GM12892 (cell line): ENCODE measurements at regions not wholly inside any gene's neighbourhood (a gene's known extent, or its start where the extent isn't known, plus 50 kb on each side); places are given as distances from the start of the nearest gene placed in this dataset.

Experiments used
- DNase-seq: peaks from one replicate; pipeline ENCODE4 v3.0.0; 2011; ENCODE audit not compliant: insufficient read length
- FAIRE-seq: peaks from 2 replicates; lab custom pipeline; 2011; peaks lifted over from hg19 to GRCh38; lab: Jason Lieb, UNC
- POLR2A ChIP-seq: IDR thresholded peaks from 2 replicates; pipeline ENCODE4 v1.6.1; 2011; ENCODE audit warnings: low read depth, low read length, control low read depth
- POLR2AphosphoS5 ChIP-seq: IDR thresholded peaks from 2 replicates; pipeline ENCODE4 v1.6.1; 2011; ENCODE audit warnings: low read depth, low read length, control low read depth
- TAF1 ChIP-seq: IDR thresholded peaks from 2 replicates; pipeline ENCODE4 v1.6.1; 2011; ENCODE audit warnings: low read depth, mild to moderate bottlenecking, control low read depth, low read length, borderline replicate concordance

DNA sequence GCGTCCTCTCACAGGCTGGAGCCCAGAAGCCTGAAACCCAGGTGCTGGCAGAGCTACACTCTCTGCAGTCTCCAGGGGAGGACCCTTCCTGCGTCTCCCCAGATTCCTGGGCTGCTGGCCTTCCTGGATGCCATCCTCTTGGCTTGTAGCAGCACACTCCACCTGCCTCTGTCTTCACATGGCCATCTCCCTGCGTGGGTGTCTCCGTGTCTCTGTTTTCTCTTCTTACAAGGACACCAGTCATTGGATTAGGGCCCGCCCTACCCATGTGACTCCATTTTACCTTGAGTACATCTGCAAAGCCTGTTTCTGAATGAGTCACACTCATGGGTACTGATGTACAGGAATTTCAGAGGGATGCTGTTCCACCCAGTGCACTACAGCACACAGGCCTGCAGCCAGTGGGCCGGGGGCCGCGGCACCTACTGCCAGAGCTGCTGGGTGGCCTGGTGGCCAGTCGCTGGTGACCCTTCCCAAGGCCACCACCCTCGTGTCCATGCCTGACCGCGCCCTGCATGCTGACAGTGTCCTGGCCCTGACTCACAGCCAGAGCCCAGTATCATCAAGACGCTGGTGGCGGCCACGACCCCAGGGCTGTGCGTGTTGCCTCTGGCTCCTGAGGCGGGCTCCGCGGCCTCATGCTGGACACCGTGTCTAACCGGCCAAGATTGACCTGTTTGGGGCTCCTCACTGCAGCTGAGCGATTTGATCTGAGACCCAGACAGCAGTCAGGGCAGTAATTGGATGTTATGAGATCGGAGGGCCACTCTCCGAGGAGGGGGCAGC, 63.6 kb upstream of the NKX1-1 start:
- FAIRE-seq, result no peak
- DNase-seq, result no peak
- TF ChIP-seq TAF1, result no peak
- TF ChIP-seq POLR2A, result no peak
- TF ChIP-seq POLR2AphosphoS5, result no peak

DNA sequence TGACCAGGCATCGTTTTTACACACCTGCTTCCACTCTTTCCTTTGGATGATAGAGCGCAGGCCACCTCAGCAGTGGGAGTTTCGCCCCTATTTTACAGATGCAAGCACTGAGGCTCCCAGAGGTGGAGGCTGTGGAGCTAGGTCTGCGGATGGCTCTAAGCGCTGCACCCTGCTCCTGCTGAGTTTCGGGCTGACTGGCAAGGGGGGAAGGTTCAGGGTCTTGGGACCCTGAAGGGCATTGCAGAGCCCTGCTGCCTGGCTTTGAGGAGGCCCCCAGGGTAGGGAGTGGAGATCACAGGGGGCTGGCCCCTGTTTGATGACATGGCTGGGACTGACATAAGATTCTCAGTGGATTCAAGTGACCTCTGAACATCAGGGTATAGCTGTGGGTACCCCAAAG, 62.8 kb upstream of the NKX1-1 start:
- FAIRE-seq, result no peak
- TF ChIP-seq TAF1 (no peak), POLR2AphosphoS5 (no peak), POLR2A (no peak)
- no peak for DNase-seq

DNA sequence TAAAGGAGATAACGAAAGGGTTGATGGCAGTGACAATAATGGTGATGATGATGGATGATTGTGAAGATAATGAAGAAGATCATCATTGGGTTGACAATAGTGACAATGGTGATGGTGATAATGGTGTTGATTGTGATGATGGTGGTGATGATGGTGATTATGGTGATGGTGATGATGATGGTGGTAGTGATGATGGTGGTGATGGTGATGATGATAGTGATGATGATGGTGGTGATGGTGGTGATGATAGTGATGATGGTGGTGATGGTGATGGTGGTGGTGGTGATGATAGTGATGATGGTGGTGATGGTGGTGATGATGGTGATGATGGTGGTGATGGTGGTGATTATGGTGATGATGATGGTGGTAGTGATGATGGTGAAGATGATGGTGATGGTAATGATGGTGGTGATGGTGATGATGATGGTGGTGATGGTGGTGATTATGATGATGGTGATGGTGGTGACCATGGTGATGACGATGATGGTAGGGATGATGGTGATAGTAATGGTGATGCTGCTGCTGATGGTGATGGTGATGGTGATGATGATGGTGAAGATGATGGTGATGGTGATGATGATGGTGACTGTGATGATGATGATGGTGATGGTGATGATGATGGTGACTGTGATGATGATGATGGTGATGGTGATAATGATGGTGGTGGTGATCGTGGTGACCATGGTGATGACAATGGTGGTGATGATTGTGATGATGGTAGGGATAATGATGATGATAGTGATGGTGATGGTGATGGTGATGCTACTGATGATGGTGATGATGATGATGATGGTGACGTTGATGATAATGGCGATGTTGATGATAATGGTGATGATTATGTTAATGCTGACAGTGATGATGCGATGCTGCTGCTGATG, 61.6 kb upstream of the NKX1-1 start:
- no peak for FAIRE-seq
- no peak for DNase-seq
- no peak for TF ChIP-seq POLR2A
- no peak for TF ChIP-seq TAF1
- TF ChIP-seq POLR2AphosphoS5, result no peak

DNA sequence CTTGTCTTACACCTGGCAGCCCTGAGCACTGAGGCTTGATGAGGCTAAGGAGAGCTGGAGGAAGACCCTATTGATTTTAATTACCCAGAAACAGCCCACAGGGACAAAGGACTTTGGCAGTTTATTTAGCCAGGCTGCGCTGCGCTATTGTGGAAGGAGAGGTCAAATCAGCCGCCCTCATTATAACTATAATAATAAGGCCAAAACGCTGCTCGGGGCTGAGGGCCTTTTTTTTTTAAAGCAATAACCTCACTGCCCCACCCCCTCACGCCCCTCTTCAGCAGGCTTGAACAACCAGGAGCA, 60.6 kb upstream of the NKX1-1 start:
- TF ChIP-seq TAF1 (no peak), POLR2A (no peak), POLR2AphosphoS5 (no peak)
- no peak for FAIRE-seq
- DNase-seq, result no peak

DNA sequence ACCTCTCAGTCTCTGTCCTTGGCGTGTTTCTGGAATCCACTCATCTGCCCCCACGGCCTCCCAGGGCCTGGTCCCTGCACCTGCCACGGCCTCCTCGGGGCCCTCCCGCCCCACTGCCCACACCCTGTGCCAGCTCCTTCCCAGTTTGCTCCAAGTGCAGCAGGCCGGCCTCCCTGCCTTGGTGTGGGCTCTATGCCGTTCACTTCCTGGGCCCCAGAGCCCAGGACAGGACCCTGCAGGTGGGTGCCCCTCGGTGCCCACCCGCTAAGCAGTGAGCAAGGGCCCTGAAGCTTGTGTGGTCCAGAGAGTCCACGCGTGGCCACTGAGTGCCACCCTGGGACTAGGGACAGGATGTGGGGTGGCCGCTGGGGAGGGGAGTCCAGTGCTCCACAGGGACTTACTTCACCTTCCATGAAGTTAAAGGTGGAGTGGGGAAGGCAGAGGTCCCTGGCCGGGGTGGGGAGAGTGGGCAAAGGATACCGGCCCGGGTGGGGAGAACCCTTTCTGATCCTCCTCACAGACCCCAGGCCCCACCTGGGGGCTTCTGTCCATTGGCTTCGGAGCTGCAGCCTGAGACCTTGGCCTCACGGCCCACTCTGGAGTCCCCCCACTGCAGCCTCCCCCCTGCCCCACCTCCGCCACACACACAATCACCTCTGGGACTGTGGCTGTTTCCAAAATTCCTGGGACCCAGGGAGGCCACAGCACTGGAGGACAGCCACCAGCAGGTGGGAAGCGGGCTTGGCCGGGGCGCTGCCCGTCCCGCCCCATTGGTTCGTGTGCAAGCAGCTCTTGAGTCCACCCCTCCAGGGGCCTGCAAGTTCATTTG, 60.0 kb upstream of the NKX1-1 start:
- FAIRE-seq (no peak), DNase-seq (no peak)
- TF ChIP-seq POLR2AphosphoS5 (no peak), POLR2A (no peak), TAF1 (no peak)

DNA sequence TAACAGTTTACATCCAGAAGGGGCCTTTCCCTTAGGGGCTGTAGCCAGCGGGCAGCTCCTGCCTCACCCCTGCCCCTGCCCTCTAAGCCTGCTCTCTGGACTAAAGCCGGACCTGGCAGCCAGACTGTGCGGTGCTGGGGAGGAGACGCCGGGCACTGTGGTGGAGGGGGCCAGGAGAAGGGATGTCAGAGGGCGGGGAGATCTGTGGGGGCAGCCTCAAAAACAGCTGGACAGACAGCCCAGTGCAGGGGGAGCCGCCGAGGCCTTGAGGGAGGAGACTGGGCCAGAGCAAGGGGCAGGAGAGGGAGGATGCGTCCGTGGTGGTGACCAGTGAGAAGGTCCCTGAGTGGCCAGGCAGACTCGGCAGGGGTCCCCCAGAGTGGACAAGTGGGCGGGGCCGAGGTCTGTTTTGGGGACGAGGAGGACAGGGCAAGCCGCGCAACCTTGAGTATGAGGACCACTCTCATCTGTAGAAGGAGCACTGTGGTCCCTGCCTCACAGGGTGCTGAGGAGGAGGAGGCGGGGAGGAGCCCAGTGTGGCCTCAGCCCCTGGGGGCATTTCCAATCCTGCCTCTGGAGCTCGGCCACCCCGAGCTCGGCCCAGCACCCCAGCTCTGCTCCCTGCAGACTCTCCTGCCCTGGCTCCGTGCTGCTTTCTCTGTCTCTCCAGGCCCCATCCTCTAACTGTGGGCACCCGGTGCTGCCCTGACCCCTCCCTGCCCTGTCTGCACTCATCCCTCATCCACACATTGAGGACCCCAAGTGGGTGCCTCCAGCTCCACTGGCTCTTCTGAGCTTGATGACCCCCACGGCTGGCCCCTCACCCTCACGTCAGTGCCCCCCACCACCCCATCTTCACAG, 59.2 kb upstream of the NKX1-1 start:
- DNase-seq, result no peak
- TF ChIP-seq POLR2AphosphoS5 (no peak), TAF1 (no peak), POLR2A (no peak)
- FAIRE-seq, result no peak

DNA sequence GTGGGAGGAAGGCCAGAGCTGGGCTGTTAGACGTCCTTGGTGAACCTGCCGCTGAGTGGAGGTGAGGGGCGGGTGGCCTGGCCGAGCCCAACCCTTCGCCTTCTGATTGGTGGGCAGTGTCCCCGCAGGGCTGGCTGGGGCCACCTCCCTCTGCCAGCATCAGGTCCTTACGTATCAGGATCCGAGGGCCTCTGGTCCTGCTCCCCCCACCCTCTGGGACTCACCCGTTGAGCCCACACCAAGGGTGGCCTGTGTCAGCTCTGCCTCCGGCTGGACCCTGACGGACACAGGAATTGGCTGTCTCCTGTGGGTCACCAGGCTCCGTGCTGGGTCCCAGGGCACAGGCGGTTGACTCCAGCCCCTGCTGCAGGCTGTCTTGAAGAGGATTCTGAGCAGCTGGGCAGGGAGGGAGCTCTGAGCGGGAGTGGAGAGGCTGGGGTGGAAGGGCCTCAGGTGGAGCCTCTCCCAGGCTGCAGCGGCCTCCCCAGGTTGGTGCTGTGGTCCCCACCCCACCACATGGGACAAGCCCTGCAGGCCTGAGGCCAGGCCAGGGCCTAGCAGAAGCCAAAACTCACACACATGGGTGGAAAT, 58.4 kb upstream of the NKX1-1 start:
- no peak for DNase-seq
- no peak for FAIRE-seq
- no peak for TF ChIP-seq POLR2AphosphoS5
- no peak for TF ChIP-seq TAF1
- no peak for TF ChIP-seq POLR2A

DNA sequence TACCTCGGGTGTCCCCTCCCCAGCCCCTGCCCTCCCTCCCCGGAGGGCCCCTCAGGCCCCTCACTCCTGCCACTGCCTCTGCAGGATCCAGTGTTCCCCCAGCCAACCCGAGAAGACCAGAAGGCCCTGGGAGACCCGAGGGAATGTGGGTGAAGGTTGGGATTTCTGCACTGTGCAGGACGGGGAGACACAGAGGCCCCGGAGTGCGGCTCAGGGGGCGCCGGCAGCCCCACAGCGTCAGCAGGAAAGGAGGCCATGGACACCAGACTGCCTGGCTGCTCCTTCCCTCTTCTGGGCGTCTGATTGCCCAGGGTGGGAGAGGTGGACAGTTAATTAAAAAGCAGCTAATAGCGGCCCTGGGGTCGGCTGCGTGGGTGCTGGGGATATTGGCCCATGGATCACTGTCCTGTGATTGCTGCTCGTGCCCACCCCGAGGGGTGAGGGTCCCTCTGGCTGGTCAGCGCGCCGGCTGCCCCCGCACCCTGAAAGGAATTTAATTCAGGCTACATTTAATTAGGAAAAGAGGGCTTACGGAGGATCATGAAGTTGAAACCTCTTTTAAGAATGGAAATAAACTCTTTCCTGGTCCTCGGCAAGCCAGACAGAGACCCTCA, 57.8 kb upstream of the NKX1-1 start:
- FAIRE-seq (no peak), DNase-seq (no peak)
- TF ChIP-seq POLR2AphosphoS5 (no peak), TAF1 (no peak), POLR2A (no peak)

DNA sequence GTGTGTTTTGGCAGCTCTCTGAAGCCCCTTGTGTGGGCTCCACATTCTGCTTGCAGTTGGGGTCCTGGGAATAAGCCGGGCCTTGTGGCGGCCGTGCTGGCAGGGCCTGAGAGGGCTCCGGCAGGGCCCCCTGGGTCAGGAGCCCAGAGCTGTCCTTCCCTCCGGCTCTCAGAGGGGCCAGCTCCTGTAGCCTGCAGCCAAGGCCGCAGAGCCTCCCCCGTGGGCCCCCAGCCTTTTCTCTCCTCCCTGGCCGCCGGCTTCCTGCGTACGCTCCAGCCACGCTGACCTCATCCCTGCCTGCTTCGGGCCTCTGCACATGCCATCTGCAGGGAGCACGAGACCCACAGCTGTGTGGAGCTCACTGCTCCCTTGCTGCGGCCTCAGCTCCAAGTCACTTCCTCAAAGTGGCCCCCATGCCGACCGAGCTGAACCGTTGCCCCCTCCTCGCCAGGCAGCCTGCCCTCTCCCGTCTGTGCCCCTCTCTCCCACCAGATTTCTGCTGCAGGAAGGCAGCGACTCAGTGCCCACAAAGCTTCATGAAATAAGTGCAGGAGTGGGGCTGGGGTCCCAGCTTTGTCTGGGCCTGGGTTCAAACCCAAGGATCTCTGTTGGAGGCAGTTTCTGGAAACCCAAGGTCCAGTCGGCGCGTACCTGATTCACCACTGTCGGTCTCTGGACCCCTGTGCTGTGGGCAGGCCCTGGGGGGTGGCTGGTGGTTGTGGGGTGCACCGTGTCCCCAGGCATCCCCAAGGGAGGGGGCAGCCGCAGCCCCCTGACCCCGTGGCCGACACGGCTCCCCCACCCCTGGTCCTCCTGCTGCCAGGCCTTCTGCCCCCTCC, 57.1 kb upstream of the NKX1-1 start:
- no peak for TF ChIP-seq POLR2A
- no peak for TF ChIP-seq TAF1
- no peak for TF ChIP-seq POLR2AphosphoS5
- FAIRE-seq (no peak), DNase-seq (no peak)

DNA sequence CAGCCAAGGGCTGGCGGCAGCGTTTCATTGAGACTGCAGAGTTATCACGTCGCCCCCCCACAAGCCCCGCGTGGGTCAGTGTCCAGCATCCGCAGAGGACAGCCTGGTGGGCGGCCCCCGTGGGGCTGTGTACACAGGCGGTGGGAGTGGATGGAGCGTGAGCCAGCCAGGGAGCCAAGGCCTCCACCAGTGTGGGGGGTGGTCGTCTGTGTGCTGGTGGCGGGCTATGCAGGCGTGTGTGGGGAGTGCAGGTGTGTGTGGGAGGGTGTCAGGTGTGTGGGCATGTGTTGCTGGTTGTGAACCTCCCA, 56.5 kb upstream of the NKX1-1 start:
- TF ChIP-seq POLR2A, result no peak
- no peak for TF ChIP-seq POLR2AphosphoS5
- no peak for TF ChIP-seq TAF1
- FAIRE-seq (no peak), DNase-seq (no peak)

DNA sequence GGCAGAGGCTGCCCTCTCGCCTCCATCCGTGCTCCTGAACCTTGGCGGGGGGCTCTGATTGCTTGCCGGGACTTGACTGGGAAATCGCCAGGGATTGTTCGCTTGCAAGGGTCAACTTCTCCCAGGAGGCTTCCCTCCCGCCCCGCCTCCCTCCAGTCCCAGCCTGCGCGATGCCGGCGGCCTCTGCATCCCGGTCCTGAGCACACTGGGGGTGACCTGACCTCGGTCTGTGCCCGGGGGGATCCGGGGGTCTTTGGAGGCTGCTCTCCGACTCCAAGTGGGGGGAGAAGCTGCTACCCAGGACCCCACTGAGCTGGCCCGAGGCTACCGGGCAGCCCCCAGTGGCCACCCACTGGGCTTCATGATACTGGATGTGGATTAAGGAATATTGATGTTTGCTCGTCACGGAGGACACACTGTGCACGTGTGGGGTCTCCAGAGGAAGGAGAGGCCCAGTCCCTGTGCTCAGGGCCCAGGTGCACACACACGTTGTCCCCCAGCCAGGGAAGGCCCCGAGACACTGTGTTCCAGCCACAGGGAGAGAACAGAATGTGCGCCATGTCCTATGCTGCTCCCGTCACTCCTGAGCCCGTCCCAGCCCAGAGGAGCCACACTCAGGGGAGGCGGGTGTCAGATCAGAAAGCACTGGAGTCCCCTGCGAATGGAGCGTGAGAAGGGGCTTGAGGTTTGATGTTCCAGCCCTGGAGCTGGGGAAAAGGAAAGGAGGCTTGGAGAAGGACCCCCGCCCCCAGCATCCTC, 55.9 kb upstream of the NKX1-1 start:
- no peak for DNase-seq
- FAIRE-seq, result no peak
- TF ChIP-seq TAF1 (no peak), POLR2A (no peak), POLR2AphosphoS5 (no peak)
